HG03280 (cell line): ENCODE measurements at regions not wholly inside any gene's neighbourhood (a gene's known extent, or its start where the extent isn't known, plus 50 kb on each side); places are given as distances from the start of the nearest gene placed in this dataset.
"Not testable (repeated sequence)": the region's sequence is repeated elsewhere in the genome, so short reads cannot be mapped to it uniquely, and the experiment has no call there.

Source experiments
- ATAC-seq: cut with Tn5 transposase; IDR thresholded peaks from one replicate; pipeline ENCODE4 v1.9.1; 2021; ENCODE audit warnings: mild to moderate bottlenecking, moderate library complexity; ENCODE audit not compliant: unreplicated experiment

DNA sequence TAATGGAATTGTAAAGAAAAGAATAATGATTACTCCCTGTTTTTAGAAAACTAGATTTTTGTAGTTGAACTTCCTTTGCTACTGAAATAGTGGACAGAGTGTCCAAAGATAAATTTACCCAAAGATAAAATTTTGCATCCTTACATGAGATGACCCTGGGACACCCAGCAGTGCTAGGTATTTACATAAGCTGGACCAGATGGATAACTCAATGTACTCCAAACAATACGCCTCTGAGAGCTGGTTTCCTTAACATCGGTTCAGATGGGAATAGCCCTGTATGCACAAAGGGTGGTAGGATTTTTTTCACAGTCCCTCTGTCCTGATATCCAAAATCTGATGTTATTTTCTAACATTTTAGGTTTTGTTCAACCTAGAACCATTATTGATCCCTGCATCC lies 432.1 kb upstream of the ID2 start:
- ATAC-seq, result no peak

DNA sequence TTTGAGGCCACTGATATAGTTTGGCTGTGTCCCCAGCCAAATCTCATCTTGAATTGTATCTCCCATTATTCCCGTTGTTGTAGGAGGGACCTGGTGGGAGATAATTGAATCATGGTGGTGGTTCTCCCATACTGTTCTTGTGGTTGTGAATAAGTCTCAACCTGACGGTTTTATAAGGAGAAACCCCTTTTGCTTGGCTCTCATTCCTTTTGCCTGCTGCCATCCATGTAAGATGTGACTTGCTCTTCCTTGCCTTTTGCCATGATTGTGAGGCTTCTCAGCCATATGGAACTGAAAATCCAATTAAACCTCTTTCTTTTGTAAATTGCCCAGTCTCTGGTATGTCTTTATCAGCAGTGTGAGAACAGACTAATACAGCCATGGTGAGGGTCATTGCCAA lies 431.6 kb upstream of the ID2 start:
- ATAC-seq, result not testable (repeated sequence)

DNA sequence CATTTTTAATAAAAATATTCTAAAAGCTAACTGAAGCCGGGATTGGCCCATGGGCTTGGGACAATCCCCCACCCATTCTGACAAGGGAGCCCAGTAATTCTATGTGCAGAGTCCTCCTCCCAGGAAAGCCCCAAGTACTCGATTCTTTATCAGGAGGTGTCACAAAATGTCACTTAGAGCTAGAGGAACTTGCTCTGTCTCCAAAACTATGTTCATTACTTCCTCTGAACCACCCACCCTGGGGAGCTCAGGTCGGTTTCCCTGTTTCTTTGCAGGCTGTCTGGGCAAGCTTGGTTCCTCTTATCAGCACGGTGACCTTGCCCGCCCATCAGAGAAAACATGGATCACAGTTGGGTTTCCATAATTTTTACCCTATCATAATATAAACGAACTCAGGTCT lies 430.6 kb upstream of the ID2 start:
- ATAC-seq, result no peak

DNA sequence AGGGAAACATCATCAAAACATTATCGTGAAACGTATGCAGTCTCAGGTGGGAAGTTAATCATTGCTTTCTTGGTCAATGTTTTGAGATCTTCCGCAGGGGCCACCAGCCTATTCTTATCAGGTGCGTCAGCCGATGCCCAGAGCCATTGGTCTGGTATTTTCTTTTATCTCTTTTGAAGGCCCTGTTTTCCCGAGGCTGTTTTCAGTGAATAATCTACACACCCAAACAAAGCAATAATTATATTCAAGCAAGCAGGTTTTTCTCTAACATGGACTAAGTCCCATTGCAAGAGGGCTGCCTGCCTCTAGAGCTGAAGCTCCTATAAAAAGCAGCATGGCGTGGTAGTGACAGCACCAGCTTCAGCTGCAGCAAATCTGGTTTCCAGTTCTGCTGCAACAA lies 430.0 kb upstream of the ID2 start:
- ATAC-seq, result no peak

DNA sequence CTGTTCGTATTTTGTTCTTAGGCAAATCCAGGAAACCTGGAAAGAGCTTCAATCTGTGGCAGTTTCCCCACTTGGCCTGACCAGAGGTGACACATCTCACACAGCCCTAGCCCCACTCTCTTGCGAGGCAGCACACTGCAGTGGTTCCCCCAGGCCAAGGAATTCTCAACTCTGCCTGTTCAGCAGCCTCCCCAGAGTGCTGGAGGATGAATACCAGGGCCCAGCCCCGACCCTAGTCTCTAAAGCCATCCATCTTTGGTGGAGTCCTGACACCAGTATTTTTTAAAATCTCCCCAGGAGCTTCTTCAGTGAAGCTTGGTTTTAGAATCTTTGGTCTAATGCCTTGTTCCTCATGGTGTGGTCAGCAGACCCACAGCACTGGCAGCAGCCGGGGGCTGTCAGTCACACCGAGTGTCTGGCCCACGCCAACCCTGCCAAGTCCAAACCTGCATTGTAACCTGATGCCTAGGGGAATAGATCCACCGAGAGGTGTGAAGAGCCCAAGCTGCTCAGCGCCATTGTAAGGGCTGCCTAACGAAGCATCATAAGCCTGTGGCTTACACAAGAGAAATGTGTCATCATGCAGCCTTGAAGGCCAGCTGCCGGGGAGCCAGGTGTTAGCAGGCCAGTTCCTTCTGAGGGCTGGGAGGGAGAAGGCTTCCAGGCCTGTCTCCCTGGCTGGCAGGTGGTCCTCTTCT lies 428.7 kb upstream of the ID2 start:
- ATAC-seq, result peak; percentile 76

DNA sequence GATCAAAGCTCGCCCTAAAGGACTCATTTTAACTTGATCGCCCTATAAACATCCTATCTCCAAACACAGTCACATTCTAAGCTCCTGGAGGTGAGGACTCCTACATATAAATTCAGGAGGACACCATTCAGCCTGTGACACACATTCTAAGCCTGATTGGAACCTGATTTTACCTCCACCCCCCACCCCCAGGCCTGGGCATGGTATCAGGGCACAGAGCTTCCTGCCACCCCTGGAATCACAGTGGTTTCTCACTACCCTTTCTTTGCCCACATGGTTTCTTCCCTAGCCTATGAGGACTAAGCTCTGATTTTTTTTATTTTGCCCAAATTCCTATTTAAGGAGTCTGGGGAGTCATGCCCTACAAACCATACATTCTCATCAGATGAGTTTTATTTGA lies 428.1 kb upstream of the ID2 start:
- no peak for ATAC-seq

DNA sequence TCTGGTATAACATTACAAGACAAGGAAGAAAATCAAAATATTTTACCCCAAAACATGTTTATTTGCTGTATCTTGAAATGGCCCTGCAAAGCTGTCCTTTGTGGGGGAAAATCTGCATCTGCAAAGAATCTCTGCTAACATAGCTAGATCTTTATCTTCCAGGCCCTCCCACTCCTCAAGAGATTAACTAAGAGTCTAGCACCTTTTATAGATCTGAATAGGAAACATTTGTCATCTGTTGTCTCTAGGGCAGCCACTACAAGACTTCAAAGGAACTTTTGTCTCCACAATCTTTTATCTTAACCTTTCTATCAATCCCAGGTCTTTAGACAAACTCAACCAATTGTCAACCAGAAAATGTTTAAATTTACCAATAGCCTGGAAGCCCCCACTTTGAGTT lies 427.6 kb upstream of the ID2 start:
- ATAC-seq, result not testable (repeated sequence)

DNA sequence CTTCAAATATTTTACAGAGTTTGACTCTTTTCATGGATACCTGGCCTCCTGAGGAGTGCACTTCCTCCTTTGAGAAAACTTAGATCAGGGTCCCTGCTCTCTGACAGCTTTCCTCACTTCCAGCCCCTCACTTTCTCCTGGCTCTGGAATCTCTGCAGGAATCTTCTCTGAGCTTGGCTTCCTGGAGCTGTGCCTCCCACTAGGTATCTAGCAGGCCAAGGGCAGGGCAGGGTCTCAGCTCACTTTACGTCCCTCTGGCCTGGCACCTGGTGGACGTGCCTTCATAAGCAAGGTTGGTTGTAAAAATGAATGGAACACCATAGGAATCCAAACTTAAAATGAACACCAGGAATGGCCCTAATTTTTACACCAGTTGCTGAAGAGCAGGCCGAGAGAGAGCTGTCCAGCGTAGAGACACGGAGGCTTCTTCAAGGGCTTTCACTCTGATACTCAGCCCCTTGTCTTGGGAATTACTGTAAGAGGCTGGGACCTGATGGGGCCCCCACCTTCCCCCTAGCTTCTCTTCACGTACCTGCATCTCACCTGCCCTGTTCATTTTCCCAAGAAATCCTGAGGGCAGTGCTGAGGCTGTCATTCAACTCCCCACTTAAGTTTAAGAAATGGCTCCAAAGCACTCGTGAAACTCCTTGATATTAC lies 426.9 kb upstream of the ID2 start:
- no peak for ATAC-seq

DNA sequence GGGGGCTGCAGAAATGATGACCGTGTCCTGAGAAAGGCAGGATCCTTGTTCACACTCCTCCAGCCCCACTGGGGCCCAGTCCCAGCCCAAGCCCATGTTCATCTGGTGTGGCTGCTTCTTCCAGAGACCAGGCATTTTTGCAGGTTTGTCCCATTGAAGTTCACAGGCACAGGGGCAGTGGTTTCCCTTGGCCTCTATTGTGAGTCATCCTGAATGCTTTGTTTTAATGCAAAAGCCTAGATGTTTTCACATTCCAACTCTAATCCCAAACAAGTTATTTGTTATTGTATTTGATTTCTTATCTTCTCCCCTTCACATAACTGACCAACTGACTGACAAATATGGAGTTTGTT lies 426.4 kb upstream of the ID2 start:
- no peak for ATAC-seq

DNA sequence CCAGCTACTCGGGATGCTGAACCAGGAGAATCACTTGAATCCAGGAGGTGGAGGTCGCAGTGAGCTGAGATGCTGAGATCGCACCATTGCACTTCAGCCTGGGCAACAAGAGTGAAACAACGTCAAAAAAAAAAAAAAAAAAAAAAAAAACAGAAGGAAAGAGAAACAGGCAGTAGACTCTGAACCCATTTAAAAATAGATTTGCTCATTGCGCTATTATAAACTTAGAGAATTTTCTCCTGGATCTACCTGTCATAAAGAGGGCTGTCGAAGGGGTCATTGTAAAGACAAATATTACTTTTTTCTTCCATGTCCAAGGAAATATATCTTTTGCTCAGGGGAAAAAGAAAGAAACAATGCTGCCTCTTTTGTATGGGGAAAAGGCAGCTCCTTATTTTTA lies 425.0 kb upstream of the ID2 start:
- no peak for ATAC-seq

DNA sequence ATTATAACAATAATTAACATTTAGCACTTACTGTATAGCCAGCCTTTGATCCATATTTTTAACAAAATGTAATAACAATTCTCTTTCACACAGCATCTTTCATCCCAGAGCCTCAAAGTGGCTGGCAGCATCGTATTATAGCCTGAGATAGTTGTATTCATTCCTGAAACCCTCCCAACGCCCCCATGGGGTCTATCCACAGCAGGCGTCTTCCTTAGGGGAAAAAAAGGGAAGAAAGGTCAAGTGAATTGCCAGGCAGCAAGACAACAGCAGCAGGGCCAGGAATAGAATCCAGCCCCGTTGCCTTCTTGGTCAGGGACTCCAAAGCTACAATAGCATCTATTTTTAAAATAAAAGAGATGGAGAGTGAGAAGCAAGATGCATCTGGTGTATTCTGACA lies 424.4 kb upstream of the ID2 start:
- no peak for ATAC-seq

DNA sequence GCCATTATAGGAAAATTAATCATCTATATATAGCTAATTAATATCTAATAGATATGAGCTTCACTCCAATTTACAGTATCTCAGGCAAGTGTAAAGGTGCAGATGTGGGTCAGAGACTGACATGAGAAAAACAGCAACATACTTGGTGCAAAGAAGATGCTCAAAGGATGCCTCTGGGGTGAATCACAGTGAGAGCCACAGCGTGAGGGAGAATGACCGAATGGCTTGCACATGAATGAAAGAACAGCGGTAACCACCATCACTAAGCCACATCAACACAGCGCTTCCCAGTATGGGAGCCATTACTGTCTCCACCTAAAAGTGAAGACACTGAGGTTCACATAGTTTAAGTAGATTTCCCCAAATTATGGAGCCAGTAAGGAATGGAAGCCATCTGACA lies 423.4 kb upstream of the ID2 start:
- ATAC-seq, result no peak

DNA sequence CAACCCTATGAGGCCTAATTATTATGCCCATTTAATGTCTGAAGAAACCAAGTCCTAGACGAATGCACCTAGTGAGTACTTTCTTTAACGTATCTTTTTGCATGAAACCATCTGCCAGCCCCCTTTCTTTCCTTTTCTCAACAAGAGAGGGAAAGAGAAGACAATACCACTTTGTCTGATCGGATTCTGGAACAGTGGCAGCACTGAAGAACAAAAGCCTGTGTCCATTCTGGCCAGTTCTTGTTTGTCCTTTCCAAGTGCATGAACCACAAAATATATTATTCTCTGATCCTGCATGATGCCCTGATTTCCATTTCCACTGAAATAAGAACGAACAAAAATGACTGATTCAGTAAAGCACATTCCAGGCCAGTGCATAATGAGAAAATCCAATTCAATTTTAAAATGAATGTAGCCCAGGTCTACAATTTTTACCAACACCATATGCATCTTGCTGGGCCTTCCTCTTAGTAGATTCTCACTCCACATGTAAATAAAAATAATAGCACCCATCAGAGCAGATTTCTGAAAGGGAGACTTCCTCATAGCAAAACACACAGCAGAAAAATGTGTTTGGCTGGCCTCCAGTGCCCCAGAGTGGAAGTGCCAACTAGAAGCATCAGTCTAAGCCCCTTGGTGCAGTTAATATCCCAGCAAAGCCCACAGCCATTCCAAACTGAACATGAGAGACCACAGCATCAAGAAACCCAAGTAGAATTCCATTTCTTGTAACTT lies 422.6 kb upstream of the ID2 start:
- no peak for ATAC-seq

DNA sequence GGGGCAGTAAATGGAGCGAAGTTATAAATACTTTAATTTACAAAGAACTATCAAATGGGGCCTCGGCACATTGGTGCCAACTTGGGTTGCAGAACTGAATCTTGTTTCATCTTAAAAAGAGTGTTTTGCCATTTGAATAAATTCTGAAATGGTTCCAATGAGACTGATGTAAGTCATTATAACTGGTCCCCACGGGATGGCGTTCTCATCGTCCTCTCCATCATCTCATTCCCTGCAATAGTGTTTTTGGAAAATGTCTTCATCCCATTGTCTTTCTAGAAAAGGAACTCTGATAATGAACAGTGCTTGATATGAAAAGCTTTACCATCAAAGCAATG lies 422.0 kb upstream of the ID2 start:
- ATAC-seq, result no peak

DNA sequence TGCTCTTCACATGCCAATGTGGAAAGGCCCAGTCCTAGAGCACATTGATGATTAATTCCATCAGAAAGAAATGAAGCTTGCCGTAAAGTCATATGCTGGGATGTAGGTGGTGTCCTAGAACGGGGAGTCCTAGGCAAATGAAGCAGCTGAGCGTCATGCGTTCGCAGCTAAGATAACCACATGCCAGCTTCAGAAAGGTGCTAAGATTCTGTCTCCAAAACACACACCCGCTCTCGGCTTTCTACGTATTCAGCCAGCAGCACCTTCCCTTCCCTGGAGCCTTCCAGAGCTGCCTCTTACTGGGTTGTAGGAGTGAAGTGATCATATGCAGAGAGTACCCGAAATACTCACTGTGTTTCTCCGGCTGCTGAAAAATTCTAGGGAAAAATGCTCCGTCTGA lies 421.6 kb upstream of the ID2 start:
- ATAC-seq, result no peak

DNA sequence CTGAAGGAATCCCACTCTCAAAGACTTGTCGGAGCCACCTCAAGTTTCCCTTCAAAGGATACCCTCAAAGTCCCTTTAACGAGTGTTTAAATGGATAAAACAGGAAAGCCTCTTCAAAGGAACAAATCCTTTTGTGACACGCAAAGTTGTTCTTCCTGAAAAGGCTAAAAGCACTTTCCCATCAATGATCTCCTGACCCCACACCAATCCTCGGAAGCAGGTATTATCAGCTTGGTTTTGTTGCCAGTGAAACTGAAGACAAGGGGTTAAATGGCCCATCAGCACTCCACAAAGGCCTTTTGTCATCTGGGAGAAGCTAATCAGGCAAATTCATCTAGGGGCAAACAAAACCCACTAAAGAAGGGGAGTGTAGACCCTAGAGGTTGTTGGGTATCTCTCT lies 418.0 kb upstream of the ID2 start:
- ATAC-seq, result no peak

DNA sequence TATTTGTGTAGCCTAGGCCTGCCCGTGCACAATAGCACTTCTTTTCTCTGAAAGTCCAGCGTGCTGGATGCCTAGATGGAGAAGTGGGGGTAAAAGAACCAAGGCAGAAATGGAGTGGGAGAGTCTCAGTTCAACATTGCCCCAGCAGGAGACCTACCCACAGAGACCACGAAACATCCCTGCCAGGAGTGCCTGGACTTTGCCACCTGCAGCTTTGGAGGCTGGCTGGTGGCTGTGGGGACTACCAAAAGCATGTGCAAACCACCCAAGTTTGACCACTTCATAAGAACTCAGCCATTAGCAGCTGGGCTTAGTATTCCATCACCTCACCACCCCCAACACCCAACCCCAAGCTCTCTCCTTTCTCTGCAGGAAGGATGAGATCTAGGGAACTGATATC lies 416.9 kb upstream of the ID2 start:
- no peak for ATAC-seq

DNA sequence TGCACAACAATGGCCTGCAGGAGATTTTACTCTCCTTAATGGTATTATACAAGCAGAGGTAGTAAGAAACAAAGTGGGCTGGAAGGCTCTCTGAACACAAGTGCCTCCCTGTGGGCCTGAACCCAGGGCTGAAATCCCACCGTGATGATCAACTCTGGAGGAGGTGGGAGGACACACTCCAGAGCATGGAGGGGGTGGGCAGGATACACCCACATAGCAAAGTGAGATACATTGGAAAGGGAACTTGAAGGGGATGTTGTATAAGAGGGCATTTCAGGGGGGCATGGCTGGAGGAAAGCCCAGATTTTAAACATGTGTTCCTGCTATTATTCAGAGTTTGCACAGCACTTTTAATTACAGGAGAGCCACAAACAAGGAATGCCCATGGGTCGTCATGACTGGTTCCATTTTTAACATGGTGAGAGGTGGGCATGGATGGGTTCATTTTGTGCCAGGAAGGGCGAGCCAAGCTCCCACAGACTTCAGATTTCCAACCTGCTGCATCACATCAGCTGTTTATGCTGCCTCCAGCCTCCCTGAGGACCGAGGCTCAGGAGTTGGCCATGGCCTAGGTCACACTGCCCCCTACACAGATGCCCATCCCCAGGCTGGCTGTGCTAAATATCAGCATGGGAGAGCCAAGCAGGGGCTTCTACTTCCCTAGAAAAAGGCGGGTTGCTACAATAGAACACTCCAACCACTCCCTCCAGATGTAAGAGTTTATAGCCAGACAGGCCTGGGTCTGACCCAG lies 416.2 kb upstream of the ID2 start:
- no peak for ATAC-seq

DNA sequence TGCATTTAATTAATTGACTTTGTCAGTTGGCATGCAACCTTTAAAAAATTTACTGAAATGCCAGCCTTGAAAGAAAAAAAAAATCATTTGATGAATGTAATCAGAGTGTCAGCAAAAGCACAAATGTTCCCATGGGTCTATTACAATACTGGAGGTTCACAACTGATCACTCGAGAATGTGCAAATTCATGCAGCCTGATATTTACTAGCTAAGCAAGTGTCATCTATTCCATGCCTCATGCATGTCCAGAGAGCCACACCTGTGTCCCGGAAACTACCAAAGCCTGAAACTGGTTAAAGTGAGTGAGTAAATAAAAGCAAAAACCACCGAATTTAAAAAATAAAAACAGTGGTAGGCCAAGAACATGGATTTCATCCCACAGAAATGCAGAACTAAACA lies 415.3 kb upstream of the ID2 start:
- ATAC-seq, result no peak

DNA sequence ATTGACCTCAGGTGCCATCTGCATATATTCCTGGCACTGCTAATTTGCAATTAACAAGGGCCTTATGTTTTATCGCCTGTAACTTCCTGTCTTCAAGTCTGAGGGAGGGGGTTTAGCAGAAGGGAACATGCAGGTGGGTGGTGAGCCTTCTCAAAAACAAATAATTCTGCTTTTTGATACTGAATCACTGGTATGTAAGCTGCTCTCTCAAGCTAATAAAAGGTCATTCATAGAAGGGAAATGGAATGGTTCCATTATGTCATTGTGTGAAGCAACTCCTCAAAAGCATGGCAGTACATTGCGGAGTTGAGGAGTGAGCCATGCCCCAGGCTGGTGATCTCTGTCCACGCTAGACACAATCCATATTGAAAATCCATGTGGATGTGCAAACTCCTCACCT lies 414.8 kb upstream of the ID2 start:
- ATAC-seq, result no peak

DNA sequence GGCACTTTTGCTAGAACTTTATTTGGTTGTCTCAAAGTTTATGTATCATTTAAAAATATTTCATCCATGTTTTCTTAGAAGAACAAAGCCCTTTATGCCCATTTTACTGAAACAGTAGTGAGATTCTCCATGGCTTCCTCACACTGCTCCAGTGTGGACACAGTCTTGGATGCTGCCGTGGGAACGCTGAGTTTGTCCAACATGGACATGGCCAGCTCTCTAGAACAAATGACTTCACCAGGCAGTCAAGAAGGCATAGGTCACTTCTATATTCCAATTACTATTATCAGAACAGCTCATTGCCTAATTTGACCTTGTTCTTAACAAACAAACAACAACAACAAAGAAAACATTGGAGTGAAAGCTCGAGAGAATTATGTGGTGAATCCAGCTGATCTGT lies 414.1 kb upstream of the ID2 start:
- ATAC-seq, result no peak
